ENCODE measurements at regions not wholly inside any gene's neighbourhood (a gene's known extent, or its start where the extent isn't known, plus 50 kb on each side); places are given as distances from the start of the nearest gene placed in this dataset.

- TF ChIP-seq GATA2 (IDR thresholded peaks at IDR 0.05; ENCODE audit: low read depth, low read length) (no peak), GATA3 (IDR thresholded peaks at IDR 0.05; ENCODE audit: low read depth, low read length) (no peak)
Measured at GRCh38 chr3:13966302-13966701, 86.4 kb upstream of the WNT7A start.

Data from SH-SY5Y (cell line).